ENCODE measurements at regions not wholly inside any gene's neighbourhood (a gene's known extent, or its start where the extent isn't known, plus 50 kb on each side); places are given as distances from the start of the nearest gene placed in this dataset.

- no peak for TF ChIP-seq CTCF (IDR thresholded peaks at IDR 0.05)
- TF ChIP-seq POLR2A (IDR thresholded peaks at IDR 0.05) = no peak
Observed at GRCh38 chr6:33927112-33927511, 123.3 kb upstream of the MLN start.

All from adrenal gland (tissue), 5 donors.